NCI-H526 (cell line): ENCODE measurements at regions not wholly inside any gene's neighbourhood (a gene's known extent, or its start where the extent isn't known, plus 50 kb on each side); places are given as distances from the start of the nearest gene placed in this dataset.
A peak's percentile ranks its signal among the peaks of the same experiment; 100 is the strongest.

Experiments
- DNase-seq, 2 experiments: peaks; one replicate each; lab custom pipeline; 2025; lab: John Stamatoyannopoulos, UW

DNA sequence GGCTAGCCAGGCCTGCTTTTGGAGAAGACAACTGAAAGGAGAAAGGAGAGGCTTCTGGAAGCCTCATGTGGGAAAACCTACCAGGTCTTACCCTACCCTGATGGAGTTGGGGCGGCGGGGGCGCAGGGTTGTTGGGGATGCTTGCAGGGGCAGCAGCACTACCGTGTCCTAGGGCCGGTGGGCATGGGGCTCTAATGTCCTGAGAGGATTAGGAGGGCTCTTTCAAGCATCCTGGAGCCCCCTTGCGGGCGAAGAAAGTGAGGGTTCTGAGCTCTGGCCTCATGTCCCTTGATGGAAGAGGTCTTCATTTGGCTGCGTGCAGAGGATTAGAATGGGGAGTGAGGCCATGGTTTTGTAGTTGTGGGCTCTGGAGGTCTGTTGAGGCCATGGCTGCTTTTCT, 86.9 kb upstream of the PITX1 start:
- no peak for DNase-seq

DNA sequence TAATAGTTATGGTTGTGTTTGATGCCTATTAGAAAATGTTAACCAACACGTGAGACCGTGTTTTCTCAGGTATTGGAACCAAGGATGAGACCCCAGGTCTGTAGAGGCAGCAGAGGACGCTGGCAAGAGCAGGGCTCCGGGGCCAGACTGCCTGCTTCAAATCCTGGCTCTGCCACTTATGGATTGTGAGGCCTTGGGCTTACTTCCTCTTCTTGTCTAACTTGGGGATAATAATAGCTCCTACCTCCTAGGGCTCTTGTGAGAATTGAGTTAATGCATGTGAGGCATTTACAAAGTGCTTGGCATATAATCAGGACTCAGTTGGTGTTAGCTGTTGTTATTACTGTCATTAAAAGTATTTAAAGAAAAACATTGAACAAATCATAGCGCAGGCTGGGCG, 85.5 kb upstream of the PITX1 start:
- no peak for DNase-seq

DNA sequence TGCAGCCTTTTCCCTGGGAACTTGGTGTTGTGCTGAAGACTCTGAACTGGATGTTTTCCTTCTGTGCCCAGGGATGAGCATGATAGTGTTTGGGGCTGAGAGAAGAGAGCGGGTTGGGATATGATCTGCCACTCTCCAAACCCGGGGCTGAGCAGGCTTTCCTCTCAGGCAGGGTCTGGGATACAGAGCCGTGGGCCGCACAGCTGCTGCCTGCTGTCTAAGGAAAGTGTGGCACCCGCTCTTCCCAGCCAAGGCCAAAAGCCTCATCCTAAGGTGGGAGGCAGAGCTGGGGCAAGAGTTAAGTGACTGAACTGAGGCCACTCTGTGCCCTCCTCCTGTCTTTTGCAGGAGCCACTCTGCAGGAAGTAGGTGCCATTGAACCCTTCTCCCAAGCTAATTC, 83.6 kb upstream of the PITX1 start:
- DNase-seq = no peak

DNA sequence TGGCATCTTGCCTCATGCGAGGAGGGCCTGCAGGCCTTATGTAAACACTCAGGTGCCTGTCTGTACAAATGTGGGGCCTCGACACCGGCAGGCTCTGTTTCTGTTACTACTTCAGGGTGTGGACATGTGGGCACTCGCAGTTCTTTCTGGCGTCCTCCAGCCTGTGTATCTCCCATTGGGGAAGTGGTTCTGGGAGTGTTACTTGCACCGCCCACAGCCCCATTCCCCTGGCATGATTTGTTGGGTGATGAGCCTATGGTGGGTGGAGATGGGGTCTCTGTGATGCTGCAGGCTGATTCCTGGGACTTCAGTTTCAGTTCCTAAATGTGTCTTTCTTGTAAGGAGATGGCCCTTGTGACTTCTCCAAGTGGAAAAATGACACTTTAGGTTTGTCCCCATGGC, 82.1 kb upstream of the PITX1 start:
- no peak for DNase-seq

DNA sequence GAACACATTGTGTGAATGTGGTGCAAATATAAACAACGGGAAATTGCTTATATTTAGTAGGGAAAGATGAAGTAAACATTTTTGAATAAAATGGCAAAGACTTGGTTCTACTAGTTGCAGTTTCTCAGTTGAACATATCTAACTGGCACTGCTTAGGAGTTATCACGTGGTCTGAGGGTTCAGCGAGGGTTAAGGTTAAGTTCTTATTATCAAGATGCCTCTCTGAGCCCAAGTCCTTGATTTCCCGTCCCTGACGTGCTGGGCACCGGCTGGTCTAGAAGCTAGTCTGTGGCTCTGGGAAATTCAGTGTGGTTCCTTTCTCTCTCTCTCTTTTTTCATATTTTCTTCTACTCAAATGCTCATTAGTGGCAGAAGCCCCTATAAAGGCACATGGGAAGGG, 81.6 kb upstream of the PITX1 start:
- DNase-seq = no peak

- no peak for DNase-seq
These were observed 80.7 kb upstream of the PITX1 start for GRCh38 chr5:135114759-135115158.

DNA sequence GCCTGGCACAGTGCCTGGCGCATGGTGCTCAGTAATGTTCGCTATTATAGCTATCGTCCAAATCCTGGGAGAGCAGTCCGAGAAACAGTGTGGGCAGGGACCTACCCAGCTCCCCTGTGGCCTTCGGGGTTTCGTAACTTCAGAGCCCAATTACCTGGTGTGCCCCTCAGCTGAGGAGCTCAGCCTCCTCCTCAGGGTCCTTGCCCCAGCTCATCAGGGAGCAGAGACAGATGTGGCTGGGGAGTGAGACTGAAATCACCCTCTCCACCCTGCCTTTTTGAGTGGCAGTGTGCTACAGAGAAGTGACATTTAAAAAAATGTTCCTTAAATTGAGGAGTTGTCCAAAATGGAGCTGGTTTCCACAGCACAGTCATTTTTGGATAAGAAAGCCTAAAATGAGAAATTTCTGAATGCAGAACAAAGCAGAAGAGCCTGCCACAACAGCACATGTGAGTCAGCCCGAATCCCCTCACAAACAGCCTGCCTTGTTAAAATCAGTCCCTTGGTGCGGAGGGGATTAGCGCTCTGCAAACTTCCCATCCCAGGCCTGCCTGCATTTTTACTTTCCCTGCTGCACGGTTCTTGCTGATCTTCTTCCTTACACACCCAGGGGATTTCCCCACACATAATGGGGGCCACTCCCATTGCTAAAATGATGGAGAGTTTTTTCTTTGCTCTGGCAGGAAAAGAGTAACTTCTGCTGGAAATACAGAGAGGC, 78.1 kb upstream of the PITX1 start:
- no peak for DNase-seq

DNA sequence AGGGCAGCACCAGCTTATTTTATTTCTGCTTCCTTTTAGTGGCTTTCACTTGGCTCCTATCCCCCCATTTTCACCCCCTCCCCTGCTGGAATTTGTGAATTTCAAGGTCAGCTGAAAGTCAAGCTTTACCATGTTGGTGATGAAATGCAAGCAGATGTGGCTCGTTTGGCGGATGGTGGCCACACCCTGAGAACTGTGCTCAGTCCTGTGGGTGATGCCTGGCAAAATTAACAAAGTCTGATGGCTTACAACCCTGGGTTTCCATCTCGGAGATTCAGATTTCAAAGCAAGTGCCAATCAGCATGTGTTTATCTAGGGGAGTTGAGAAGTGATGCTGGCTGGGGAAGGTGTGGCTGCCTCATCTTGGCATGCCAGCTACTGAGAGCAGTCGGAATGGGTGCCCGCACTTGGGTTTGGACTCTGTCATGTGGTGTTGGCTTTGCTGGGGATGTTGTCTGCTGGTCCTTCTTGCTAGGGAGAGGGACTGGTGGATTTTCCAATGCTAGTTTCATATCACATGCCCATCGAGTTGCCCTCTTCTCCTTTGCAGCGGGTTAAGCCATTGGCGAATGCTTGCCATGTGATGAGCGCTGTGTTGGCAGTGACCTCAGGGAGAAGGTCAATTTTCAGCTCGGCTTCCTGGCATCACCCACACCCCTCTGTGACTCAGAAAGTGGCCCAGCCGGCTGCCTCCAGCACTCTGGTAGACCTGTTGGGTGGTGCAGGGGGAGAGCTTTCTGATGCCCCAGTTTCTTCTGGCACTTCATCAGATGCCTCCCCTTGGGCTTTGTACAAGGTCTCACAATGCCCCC, 77.0 kb upstream of the PITX1 start:
- DNase-seq = no peak

GRCh38 chr5:135108992-135109391, 75.0 kb upstream of the PITX1 start:
- DNase-seq = no peak

DNA sequence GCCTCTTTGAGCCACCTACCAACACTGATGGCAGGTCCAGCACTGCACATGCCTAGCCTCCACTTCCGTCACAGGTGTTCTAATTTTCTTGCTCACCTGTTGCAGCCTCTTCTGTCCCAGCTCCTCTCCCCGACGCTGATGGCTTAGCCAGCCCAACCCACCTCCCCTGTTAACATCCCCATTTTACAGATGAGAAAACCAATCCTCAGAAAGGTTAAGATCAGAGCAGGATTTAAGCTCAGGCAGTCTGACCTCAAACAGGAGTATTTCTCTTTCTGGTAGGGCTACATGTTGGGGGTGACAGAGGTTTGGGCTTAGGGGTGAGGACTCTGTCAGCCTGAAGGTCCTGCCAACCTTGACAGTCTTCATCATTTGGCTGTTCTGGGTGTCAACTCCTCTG, 74.5 kb upstream of the PITX1 start:
- DNase-seq = no peak

GRCh38 chr5:135107986-135108385, 74.0 kb upstream of the PITX1 start:
- DNase-seq = no peak

DNA sequence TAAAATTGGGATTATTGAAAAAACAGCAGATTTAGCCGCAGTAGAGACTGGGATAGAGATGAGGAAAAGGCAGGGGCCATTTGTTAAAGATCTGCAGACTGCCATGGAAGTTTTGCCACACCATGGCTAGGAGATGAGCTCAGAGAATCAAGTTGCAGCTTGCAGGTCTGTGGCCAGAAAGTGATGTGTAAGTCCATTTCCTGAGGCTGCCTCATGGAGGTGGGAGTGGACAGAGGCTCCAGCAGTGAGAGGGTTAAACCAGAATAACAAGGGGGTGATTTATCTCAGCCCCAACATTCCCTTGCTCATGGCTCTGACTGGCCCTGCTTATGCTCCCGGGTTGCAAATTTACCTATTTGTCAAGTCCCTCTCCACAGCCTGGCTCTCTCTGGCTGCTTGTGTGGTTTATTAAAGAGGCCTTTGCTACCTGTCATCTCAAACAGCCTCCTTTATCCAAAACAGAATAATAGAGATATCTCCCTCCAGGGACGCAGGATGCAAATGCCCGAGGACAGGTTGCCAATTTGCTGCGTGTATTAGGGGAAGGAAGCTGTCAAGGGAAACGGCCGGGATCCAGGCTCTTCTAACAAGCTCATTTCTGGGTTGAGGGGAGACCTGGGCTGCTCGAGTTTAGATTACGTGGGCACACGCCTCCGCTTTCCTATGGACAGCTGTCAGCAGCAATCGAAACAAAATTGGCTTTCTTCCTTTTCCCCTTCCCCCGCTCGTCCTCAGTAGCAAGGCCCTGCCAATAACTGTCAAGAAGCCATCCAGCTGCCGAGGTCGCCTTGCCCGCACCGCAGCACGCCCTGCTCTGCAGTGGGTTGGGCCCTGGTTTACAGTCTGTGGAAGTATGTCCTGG, 72.8 kb upstream of the PITX1 start:
- peak; percentile 80 to 84 for DNase-seq

GRCh38 chr5:135106136-135106535, 72.1 kb upstream of the PITX1 start:
- DNase-seq = no peak

DNA sequence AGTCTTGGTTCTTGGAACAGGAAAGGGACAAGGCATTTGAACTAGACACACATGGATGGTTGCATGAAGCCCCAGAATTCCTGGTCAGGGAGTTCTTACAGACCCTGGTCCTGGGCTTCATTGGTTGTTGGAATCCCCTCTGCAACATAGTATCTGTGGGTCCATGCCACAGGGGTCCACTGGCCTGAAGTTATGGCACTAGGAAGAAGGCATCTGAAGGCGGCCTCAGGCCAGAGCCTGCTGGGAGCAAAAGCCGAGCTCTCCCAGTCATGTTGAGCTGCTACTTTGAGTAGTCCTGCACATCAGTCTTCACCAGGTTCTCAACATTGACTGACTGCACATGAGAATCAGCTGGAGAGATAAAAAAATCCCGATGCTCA, 71.1 kb upstream of the PITX1 start:
- DNase-seq = no peak

- DNase-seq = no peak
These were observed 69.5 kb upstream of the PITX1 start for GRCh38 chr5:135103575-135103853.

- DNase-seq = no peak
These were observed 68.9 kb upstream of the PITX1 start for GRCh38 chr5:135102716-135103574.

DNA sequence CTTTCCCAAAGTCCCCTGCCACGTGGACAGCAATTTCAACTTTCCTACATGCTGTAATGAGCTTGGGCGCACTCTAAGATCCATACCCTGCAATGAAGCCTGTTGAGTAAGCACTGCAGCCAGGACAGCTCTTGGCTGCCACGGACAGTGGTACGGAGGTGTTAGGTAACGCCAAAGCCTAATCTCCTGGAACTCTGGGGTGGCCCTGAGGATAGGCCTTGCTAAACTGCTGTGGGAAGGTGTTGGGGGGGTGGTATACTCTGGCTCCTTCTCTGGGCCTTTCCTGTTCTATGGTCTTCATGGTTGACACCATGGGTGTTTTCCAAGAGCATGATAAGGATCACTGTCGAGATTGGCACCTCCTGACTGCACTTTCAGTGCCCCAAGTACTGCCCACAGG, 66.4 kb upstream of the PITX1 start:
- DNase-seq = no peak

GRCh38 chr5:135100011-135100410, 66.0 kb upstream of the PITX1 start:
- DNase-seq = no peak

GRCh38 chr5:135097390-135097789, 63.4 kb upstream of the PITX1 start:
- DNase-seq = no peak

DNA sequence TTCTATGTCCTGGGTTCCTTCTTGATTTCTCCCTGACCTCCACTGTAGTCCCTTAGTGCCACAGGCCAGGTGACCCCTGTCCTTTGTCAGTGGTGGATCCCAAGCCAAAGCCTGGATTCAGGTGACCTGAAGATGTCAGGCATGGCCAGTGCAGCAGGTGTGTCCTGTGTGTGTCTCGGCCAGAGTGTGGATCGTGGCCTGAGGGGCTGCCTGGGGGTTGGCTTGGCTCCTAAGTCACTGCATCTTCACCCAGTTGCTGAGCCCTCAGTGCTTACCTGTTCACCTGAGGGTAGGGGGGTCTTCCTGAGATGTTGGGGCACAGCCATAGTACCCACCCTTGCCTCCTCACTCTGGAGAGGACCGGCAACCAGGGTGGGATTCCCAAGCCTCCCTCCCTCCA, 61.8 kb upstream of the PITX1 start:
- no peak for DNase-seq

GRCh38 chr5:135095052-135095715, 61.2 kb upstream of the PITX1 start:
- no peak for DNase-seq
